SK-MEL-5 (cell line): ENCODE measurements at regions not wholly inside any gene's neighbourhood (a gene's known extent, or its start where the extent isn't known, plus 50 kb on each side); places are given as distances from the start of the nearest gene placed in this dataset.
"Not testable (repeated sequence)": the region's sequence is repeated elsewhere in the genome, so short reads cannot be mapped to it uniquely, and the experiment has no call there.

Experiments
- DNase-seq: peaks from one replicate; pipeline ENCODE4 v3.0.0-alpha.2; 2016; ENCODE audit warnings: low read depth, low spot score
- in situ Hi-C: cut with HindIII; loops from 2 replicates; pipeline ENCODE4 v1.10.0; 2016; ENCODE audit warnings: low sequenced_read_pairs, high pct_unique_total_duplicates, low pct_unique_long_range_greater_than_20kb

- in situ Hi-C loops: no loop called here
These were observed 538.1 kb upstream of the PTBP2 start for GRCh38 chr1:96183485-96183884.

GRCh38 chr1:96183928-96184327 is 537.7 kb upstream of the PTBP2 start:
- in situ Hi-C loops: no loop called here
- DNase-seq: no peak

More at GRCh38 chr1:96183485-96183884, 538.1 kb upstream of the PTBP2 start:
- no peak for DNase-seq

GRCh38 chr1:96185181-96185580 is 536.4 kb upstream of the PTBP2 start:
- no peak for DNase-seq
- in situ Hi-C loops: no loop called here

- in situ Hi-C loops: no loop called here
- no peak for DNase-seq
These were observed 534.6 kb upstream of the PTBP2 start for GRCh38 chr1:96187020-96187419.

- in situ Hi-C loops: no loop called here
- no peak for DNase-seq
These were observed 530.4 kb upstream of the PTBP2 start for GRCh38 chr1:96191165-96191564.

- DNase-seq: no peak
- in situ Hi-C loops: no loop called here
These were observed 515.1 kb upstream of the PTBP2 start for GRCh38 chr1:96206451-96206850.

- no peak for DNase-seq
- in situ Hi-C loops: no loop called here
These were observed 513.6 kb upstream of the PTBP2 start for GRCh38 chr1:96207936-96208335.

GRCh38 chr1:96208428-96208827 is 513.2 kb upstream of the PTBP2 start:
- no peak for DNase-seq

GRCh38 chr1:96210054-96210453 is 511.5 kb upstream of the PTBP2 start:
- DNase-seq: no peak
- in situ Hi-C loops: no loop called here

More at GRCh38 chr1:96208428-96208827, 513.2 kb upstream of the PTBP2 start:
- in situ Hi-C loops: no loop called here

- DNase-seq: no peak
- in situ Hi-C loops: no loop called here
These were observed 510.4 kb upstream of the PTBP2 start for GRCh38 chr1:96211202-96211601.

GRCh38 chr1:96214982-96215381 is 506.6 kb upstream of the PTBP2 start:
- DNase-seq: no peak
- in situ Hi-C loops: no loop called here

- DNase-seq: no peak
- in situ Hi-C loops: no loop called here
These were observed 500.9 kb upstream of the PTBP2 start for GRCh38 chr1:96220651-96221050.

- in situ Hi-C loops: no loop called here
- no peak for DNase-seq
These were observed 498.9 kb upstream of the PTBP2 start for GRCh38 chr1:96222701-96223100.

- in situ Hi-C loops, DNase-seq: not testable (repeated sequence)
These were observed 497.4 kb upstream of the PTBP2 start for GRCh38 chr1:96224229-96224628.

- in situ Hi-C loops: no loop called here
- DNase-seq: no peak
These were observed 488.2 kb upstream of the PTBP2 start for GRCh38 chr1:96233422-96233821.

GRCh38 chr1:96234299-96234698 is 487.3 kb upstream of the PTBP2 start:
- in situ Hi-C loops: no loop called here
- peak; percentile 15 for DNase-seq

GRCh38 chr1:96236156-96236739 is 485.3 kb upstream of the PTBP2 start:
- peak; percentile 57 for DNase-seq
- in situ Hi-C loops: no loop called here

- no peak for DNase-seq
- in situ Hi-C loops: no loop called here
These were observed 483.2 kb upstream of the PTBP2 start for GRCh38 chr1:96238426-96238825.

GRCh38 chr1:96240438-96240837 is 481.1 kb upstream of the PTBP2 start:
- DNase-seq: no peak
- in situ Hi-C loops: no loop called here
